ENCODE measurements at regions not wholly inside any gene's neighbourhood (a gene's known extent, or its start where the extent isn't known, plus 50 kb on each side); places are given as distances from the start of the nearest gene placed in this dataset.

- DNase-seq = no peak
- no peaks in the 10 kb centered on the region for H3K4me1 ChIP-seq
- TF ChIP-seq POLR2A (IDR thresholded peaks at IDR 0.05) = no peak
- no peak for TF ChIP-seq EP300 (IDR thresholded peaks at IDR 0.05; ENCODE audit: low read depth)
- no peaks in the 10 kb centered on the region for H3K27me3 ChIP-seq
- in situ Hi-C loops (cut with MboI; ENCODE audit: low pct_ligation_motif_present in 1 of 4, low pct_unique_long_range_greater_than_20kb in 1 of 4, low sequenced_read_pairs in 3 of 4) (no loop called here), intact Hi-C loops (cut with DNase I; ENCODE audit: low total_unique reads) (loop anchor here (5.0 kb wide), 1 partner anchor 134 kb away; no protein-coding TSS in a partner anchor)
- no peaks in the 10 kb centered on the region for H3K36me3 ChIP-seq
- H3K9me3 ChIP-seq = no peaks in the 10 kb centered on the region
- H3K4me3 ChIP-seq = no peak overlapping the region
- H3K27ac ChIP-seq = no peak overlapping the region
- WGBS, 2 donors (ENCODE audit: low coverage in 1 of 2) = 26 to 38% methylated on average over 4 of the region's 4 CpGs
These were observed 506.8 kb upstream of the SALL1 start for GRCh38 chr16:51657848-51658247.

GRCh38 chr16:51655249-51655648, 504.2 kb upstream of the SALL1 start:
- intact Hi-C loops (cut with DNase I; ENCODE audit: low total_unique reads) (loop anchor here (5.0 kb wide), 1 partner anchor 137 kb away; no protein-coding TSS in a partner anchor), in situ Hi-C loops (cut with MboI; ENCODE audit: low pct_ligation_motif_present in 1 of 4, low pct_unique_long_range_greater_than_20kb in 1 of 4, low sequenced_read_pairs in 3 of 4) (no loop called here)
- H3K27me3 ChIP-seq = no peaks in the 10 kb centered on the region
- DNase-seq = no peak
- no peak overlapping the region for H3K27ac ChIP-seq
- WGBS, 2 donors (ENCODE audit: low coverage in 1 of 2) = 47 to 58% methylated on average over 2 of the region's 2 CpGs
- TF ChIP-seq POLR2AphosphoS5 (IDR thresholded peaks at IDR 0.05) = no peak
- TF ChIP-seq POLR2A (IDR thresholded peaks at IDR 0.05) = no peak
- TF ChIP-seq, protein P1, sequence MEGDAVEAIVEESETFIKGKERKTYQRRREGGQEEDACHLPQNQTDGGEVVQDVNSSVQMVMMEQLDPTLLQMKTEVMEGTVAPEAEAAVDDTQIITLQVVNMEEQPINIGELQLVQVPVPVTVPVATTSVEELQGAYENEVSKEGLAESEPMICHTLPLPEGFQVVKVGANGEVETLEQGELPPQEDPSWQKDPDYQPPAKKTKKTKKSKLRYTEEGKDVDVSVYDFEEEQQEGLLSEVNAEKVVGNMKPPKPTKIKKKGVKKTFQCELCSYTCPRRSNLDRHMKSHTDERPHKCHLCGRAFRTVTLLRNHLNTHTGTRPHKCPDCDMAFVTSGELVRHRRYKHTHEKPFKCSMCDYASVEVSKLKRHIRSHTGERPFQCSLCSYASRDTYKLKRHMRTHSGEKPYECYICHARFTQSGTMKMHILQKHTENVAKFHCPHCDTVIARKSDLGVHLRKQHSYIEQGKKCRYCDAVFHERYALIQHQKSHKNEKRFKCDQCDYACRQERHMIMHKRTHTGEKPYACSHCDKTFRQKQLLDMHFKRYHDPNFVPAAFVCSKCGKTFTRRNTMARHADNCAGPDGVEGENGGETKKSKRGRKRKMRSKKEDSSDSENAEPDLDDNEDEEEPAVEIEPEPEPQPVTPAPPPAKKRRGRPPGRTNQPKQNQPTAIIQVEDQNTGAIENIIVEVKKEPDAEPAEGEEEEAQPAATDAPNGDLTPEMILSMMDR (IDR thresholded peaks at IDR 0.05) = no peak
- no peak for TF ChIP-seq EP300 (IDR thresholded peaks at IDR 0.05; ENCODE audit: low read depth)
- H3K4me1 ChIP-seq = no peaks in the 10 kb centered on the region
- no peaks in the 10 kb centered on the region for H3K9me3 ChIP-seq
- H3K4me3 ChIP-seq = no peak overlapping the region
- H3K36me3 ChIP-seq = no peaks in the 10 kb centered on the region

DNA sequence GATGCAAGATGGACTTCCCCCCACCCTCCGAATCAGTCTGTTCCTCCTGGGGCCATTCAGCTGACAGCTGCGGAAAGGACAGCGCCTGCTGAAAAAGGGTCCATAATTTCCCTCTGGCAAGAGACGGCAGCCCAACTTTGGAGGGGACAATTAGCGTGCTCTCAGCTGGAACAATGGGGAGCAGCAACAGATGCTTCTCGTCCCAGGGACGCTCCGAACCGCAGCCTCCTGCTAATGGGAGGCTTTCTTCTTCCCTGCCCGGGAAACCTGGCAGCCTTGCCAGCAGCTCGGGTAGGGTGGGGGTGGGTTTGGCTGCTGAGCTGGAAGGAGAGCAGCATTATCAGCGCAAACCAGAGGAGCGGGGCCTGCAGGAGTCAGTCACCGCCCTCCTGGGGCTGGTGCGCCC, 500.0 kb upstream of the SALL1 start:
- TF ChIP-seq POLR2AphosphoS5 (IDR thresholded peaks at IDR 0.05) (no peak), POLR2A (IDR thresholded peaks at IDR 0.05) (no peak), EP300 (IDR thresholded peaks at IDR 0.05; ENCODE audit: low read depth) (no peak)
- TF ChIP-seq, protein P1 (IDR thresholded peaks at IDR 0.05) = no peak
- Histone ChIP-seq H3K27me3 (no peaks in the 10 kb centered on the region), H3K4me3 (no peak overlapping the region), H3K9me3 (no peaks in the 10 kb centered on the region), H3K4me1 (no peaks in the 10 kb centered on the region), H3K27ac (no peak overlapping the region), H3K36me3 (no peaks in the 10 kb centered on the region)
- in situ Hi-C loops (cut with MboI; ENCODE audit: low pct_ligation_motif_present in 1 of 4, low pct_unique_long_range_greater_than_20kb in 1 of 4, low sequenced_read_pairs in 3 of 4) = no loop called here
- WGBS, 2 donors (ENCODE audit: low coverage in 1 of 2) = 55% methylated on average over 15 of the region's 15 CpGs; no CpG with 5 or more reads in 1 of the 2 donors
- no peak for DNase-seq
- intact Hi-C loops (cut with DNase I; ENCODE audit: low total_unique reads) = no loop called here

GRCh38 chr16:51649631-51650030, 498.6 kb upstream of the SALL1 start:
- no peak for DNase-seq
- H3K4me3 ChIP-seq = no peak overlapping the region
- no peaks in the 10 kb centered on the region for H3K27me3 ChIP-seq
- 74 to 82% methylated on average over 3 to 5 of the region's 5 CpGs for WGBS, 2 donors (ENCODE audit: low coverage in 1 of 2)
- TF ChIP-seq EP300 (IDR thresholded peaks at IDR 0.05; ENCODE audit: low read depth) (no peak), POLR2AphosphoS5 (IDR thresholded peaks at IDR 0.05) (no peak), POLR2A (IDR thresholded peaks at IDR 0.05) (no peak)
- TF ChIP-seq, protein P1 (IDR thresholded peaks at IDR 0.05) = no peak
- no peak overlapping the region for H3K27ac ChIP-seq
- intact Hi-C loops (cut with DNase I; ENCODE audit: low total_unique reads) (no loop called here), in situ Hi-C loops (cut with MboI; ENCODE audit: low pct_ligation_motif_present in 1 of 4, low pct_unique_long_range_greater_than_20kb in 1 of 4, low sequenced_read_pairs in 3 of 4) (no loop called here)
- H3K9me3 ChIP-seq = no peaks in the 10 kb centered on the region
- no peaks in the 10 kb centered on the region for H3K36me3 ChIP-seq
- no peaks in the 10 kb centered on the region for H3K4me1 ChIP-seq

GRCh38 chr16:51648526-51648925, 497.5 kb upstream of the SALL1 start:
- in situ Hi-C loops (cut with MboI; ENCODE audit: low pct_ligation_motif_present in 1 of 4, low pct_unique_long_range_greater_than_20kb in 1 of 4, low sequenced_read_pairs in 3 of 4) = no loop called here
- TF ChIP-seq POLR2AphosphoS5 (IDR thresholded peaks at IDR 0.05) = no peak
- TF ChIP-seq, protein P1 (IDR thresholded peaks at IDR 0.05) = no peak
- 77% methylated on average over 2 of the region's 2 CpGs; no CpG with 5 or more reads in 1 of the 2 donors for WGBS, 2 donors (ENCODE audit: low coverage in 1 of 2)

More at GRCh38 chr16:51648526-51648925, 497.5 kb upstream of the SALL1 start:
- Histone ChIP-seq H3K27me3 (no peaks in the 10 kb centered on the region), H3K4me1 (no peaks in the 10 kb centered on the region), H3K27ac (no peak overlapping the region), H3K36me3 (no peaks in the 10 kb centered on the region), H3K4me3 (no peak overlapping the region), H3K9me3 (no peaks in the 10 kb centered on the region)
- intact Hi-C loops (cut with DNase I; ENCODE audit: low total_unique reads) = no loop called here
- no peak for DNase-seq

Measured in transverse colon (tissue), 4 donors.